ENCODE measurements at regions not wholly inside any gene's neighbourhood (a gene's known extent, or its start where the extent isn't known, plus 50 kb on each side); places are given as distances from the start of the nearest gene placed in this dataset.

DNA sequence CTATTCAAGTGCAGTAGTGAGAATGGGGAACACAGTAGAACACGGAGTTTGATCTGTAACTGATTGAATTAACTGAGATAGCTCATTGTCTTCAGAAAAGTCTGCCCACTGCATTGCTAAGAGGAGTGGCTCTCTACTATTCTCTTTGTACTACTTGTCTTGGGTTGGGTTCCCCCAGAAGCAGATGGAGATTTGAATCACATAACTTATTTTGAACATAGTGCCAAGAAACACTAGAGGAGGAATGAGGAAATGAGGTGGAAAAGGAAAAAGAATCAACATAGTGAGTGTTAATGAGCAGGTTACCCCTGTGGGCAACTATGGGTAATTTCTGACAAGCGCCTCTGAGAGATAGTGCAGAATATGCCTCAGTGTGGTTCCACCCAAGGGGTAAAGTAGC is 362.7 kb downstream of the STIM2 start:
- no peak overlapping the region for H3K9ac ChIP-seq (ENCODE audit: low read depth in 1 of 3, low read length in 3 of 3)
- no peak overlapping the region for H3K27ac ChIP-seq (ENCODE audit: low read depth, low read length)
- no peak overlapping the region for H3K4me3 ChIP-seq (ENCODE audit: low read length in 3 of 3)
- no peaks in the 10 kb centered on the region for H3K4me1 ChIP-seq (ENCODE audit: control insufficient read depth in 3 of 3, insufficient read depth in 3 of 3, low read length in 3 of 3)
- H3K27me3 ChIP-seq (ENCODE audit: control insufficient read depth in 3 of 3, insufficient read depth in 3 of 3, low read length in 3 of 3) = no peaks in the 10 kb centered on the region
- H3K9me3 ChIP-seq (ENCODE audit: control insufficient read depth in 3 of 3, low read length in 3 of 3) = no peaks in the 10 kb centered on the region
- no peaks in the 10 kb centered on the region for H3K36me3 ChIP-seq (ENCODE audit: control insufficient read depth in 3 of 3, insufficient read depth in 3 of 3, low read length in 3 of 3)

DNA sequence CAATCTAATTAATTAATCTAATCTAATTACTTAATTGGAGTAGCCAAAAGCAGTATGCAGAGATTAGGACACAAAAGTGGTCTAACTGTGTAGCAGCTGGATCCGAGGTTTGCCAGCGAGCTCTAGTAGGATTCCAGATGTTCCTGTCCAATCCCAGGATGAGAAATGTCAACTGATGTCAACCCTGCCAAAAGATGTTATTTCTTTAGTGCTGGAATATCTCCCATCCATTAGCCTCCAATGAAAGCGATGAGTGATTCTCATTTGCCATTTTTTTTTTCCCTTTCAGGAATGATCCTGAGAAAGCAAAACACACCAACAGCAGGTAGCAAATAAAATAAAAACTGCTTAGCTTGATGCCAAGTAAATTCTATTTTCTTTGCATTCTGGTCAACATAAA is 372.9 kb downstream of the STIM2 start:
- no peaks in the 10 kb centered on the region for H3K27me3 ChIP-seq (ENCODE audit: control insufficient read depth in 3 of 3, insufficient read depth in 3 of 3, low read length in 3 of 3)
- H3K27ac ChIP-seq (ENCODE audit: low read depth, low read length) = no peak overlapping the region
- no peak overlapping the region for H3K9ac ChIP-seq (ENCODE audit: low read depth in 1 of 3, low read length in 3 of 3)
- H3K36me3 ChIP-seq (ENCODE audit: control insufficient read depth in 3 of 3, insufficient read depth in 3 of 3, low read length in 3 of 3) = no peaks in the 10 kb centered on the region
- H3K4me1 ChIP-seq (ENCODE audit: control insufficient read depth in 3 of 3, insufficient read depth in 3 of 3, low read length in 3 of 3) = no peaks in the 10 kb centered on the region
- no peaks in the 10 kb centered on the region for H3K9me3 ChIP-seq (ENCODE audit: control insufficient read depth in 3 of 3, low read length in 3 of 3)
- no peak overlapping the region for H3K4me3 ChIP-seq (ENCODE audit: low read length in 3 of 3)

DNA sequence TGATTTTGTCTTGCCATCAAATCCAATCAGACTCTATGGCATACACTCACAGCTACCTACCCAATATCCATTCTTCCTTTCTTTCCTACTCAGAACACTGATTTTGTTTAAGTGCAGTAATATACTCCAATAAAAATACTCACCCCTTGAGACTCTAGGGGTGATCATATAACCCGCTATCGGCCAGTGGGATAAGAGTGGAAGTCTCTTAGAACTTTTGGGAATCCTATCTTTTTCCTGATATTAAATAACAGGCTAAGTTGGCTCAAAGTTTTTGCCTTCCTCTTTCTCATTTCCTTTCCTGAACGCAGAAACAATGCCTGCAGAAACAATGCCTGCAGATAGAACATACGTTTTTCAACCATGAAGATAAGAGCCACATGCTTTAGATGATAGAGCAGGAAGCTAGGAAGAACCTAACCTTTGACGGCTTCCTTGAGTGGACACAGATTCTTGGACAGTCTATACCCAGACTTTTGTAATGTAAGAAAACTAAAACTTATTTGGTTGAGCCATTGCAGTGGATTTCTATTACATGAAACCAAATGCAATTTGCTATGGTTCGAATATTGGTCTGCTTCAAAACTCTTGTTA is 373.8 kb downstream of the STIM2 start:
- Histone ChIP-seq H3K4me3 (ENCODE audit: low read length in 3 of 3) (no peak overlapping the region), H3K9ac (ENCODE audit: low read depth in 1 of 3, low read length in 3 of 3) (no peak overlapping the region), H3K9me3 (ENCODE audit: control insufficient read depth in 3 of 3, low read length in 3 of 3) (no peaks in the 10 kb centered on the region), H3K36me3 (ENCODE audit: control insufficient read depth in 3 of 3, insufficient read depth in 3 of 3, low read length in 3 of 3) (no peaks in the 10 kb centered on the region), H3K4me1 (ENCODE audit: control insufficient read depth in 3 of 3, insufficient read depth in 3 of 3, low read length in 3 of 3) (no peaks in the 10 kb centered on the region), H3K27ac (ENCODE audit: low read depth, low read length) (no peak overlapping the region), H3K27me3 (ENCODE audit: control insufficient read depth in 3 of 3, insufficient read depth in 3 of 3, low read length in 3 of 3) (no peaks in the 10 kb centered on the region)

DNA sequence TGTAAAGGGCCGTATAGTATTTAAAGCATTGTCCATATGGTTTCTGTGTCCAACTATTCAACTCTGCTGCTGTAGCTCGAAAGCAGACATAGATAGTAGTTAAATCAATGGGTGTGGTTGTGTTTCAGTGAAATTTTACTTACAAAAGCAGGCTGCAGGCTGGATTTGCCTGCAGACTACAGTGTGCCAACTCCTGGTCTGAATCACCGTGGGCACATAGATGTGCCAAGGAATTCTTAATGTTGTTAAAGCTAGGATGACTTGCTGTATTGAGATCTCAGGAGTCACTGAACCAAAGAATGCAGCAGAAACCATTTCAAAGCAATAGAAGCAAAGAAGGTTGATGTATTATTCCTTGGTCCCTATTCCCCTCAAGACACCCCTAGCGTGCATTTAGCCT is 379.0 kb downstream of the STIM2 start:
- H3K4me1 ChIP-seq (ENCODE audit: control insufficient read depth in 3 of 3, insufficient read depth in 3 of 3, low read length in 3 of 3) = no peaks in the 10 kb centered on the region
- H3K9ac ChIP-seq (ENCODE audit: low read depth in 1 of 3, low read length in 3 of 3) = no peak overlapping the region
- H3K9me3 ChIP-seq (ENCODE audit: control insufficient read depth in 3 of 3, low read length in 3 of 3) = no peaks in the 10 kb centered on the region
- H3K4me3 ChIP-seq (ENCODE audit: low read length in 3 of 3) = no peak overlapping the region
- no peaks in the 10 kb centered on the region for H3K36me3 ChIP-seq (ENCODE audit: control insufficient read depth in 3 of 3, insufficient read depth in 3 of 3, low read length in 3 of 3)
- no peaks in the 10 kb centered on the region for H3K27me3 ChIP-seq (ENCODE audit: control insufficient read depth in 3 of 3, insufficient read depth in 3 of 3, low read length in 3 of 3)
- H3K27ac ChIP-seq (ENCODE audit: low read depth, low read length) = no peak overlapping the region

DNA sequence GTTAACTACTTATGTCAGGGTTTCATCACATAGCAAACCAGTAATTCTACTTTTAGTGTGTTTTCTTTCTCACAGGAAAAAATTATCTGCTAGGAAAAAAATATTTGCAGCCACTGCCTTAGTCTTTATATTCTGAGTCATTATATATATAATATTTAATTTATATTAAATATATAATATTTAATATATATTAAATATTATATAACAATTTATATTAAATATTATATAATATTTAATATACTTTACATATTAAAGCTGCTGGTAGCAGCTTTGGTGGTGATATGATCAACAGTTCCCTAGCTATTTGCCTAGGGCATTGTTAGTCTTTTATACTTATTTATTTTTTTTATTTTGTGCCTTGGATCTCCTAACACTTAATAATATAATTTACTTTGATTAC is 381.6 kb downstream of the STIM2 start:
- Histone ChIP-seq H3K9me3 (ENCODE audit: control insufficient read depth in 3 of 3, low read length in 3 of 3) (no peaks in the 10 kb centered on the region), H3K9ac (ENCODE audit: low read depth in 1 of 3, low read length in 3 of 3) (no peak overlapping the region), H3K27me3 (ENCODE audit: control insufficient read depth in 3 of 3, insufficient read depth in 3 of 3, low read length in 3 of 3) (no peaks in the 10 kb centered on the region), H3K36me3 (ENCODE audit: control insufficient read depth in 3 of 3, insufficient read depth in 3 of 3, low read length in 3 of 3) (no peaks in the 10 kb centered on the region), H3K4me3 (ENCODE audit: low read length in 3 of 3) (no peak overlapping the region), H3K4me1 (ENCODE audit: control insufficient read depth in 3 of 3, insufficient read depth in 3 of 3, low read length in 3 of 3) (no peaks in the 10 kb centered on the region), H3K27ac (ENCODE audit: low read depth, low read length) (no peak overlapping the region)

DNA sequence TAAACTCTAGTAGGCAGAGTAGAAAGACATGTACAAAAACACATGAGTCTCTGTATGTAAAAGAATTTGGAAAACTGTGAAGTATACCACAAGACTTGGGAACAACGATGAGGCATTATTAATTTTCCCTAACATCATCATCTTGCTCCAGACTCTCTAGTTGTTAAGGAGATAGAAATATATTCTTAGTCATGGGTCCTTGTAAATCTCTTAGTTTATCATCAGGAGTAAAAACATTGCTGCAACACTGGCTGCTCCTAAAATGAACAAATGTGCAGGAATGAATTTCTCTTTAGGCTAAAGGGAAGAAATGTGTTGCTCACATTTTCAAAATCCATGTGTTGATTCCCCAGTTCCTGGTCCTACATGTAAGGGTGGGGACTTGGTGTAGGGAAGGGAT is 384.6 kb downstream of the STIM2 start:
- Histone ChIP-seq H3K27me3 (ENCODE audit: control insufficient read depth in 3 of 3, insufficient read depth in 3 of 3, low read length in 3 of 3) (no peaks in the 10 kb centered on the region), H3K36me3 (ENCODE audit: control insufficient read depth in 3 of 3, insufficient read depth in 3 of 3, low read length in 3 of 3) (no peaks in the 10 kb centered on the region), H3K9me3 (ENCODE audit: control insufficient read depth in 3 of 3, low read length in 3 of 3) (no peaks in the 10 kb centered on the region), H3K4me1 (ENCODE audit: control insufficient read depth in 3 of 3, insufficient read depth in 3 of 3, low read length in 3 of 3) (no peaks in the 10 kb centered on the region), H3K9ac (ENCODE audit: low read depth in 1 of 3, low read length in 3 of 3) (no peak overlapping the region), H3K27ac (ENCODE audit: low read depth, low read length) (no peak overlapping the region), H3K4me3 (ENCODE audit: low read length in 3 of 3) (no peak overlapping the region)

DNA sequence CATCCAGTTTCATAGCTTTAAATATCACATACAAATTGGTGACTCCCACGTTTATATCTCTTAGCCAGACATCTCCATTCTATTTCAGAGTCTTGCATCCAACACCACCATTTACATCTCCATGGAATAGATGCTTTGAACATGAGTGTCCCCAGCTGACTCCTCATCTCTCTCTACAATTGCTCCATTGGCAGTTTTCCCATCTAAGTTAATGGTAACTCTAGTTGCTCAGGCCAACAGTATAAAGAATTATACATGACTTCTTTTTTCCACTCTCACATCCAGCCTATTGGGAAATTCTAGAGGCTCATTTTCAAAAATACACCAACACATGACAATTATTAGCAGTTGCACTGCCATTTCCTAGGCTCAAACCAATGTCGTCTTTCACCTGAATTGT is 388.2 kb downstream of the STIM2 start:
- Histone ChIP-seq H3K9ac (ENCODE audit: low read depth in 1 of 3, low read length in 3 of 3) (no peak overlapping the region), H3K4me3 (ENCODE audit: low read length in 3 of 3) (no peak overlapping the region), H3K27ac (ENCODE audit: low read depth, low read length) (no peak overlapping the region), H3K27me3 (ENCODE audit: control insufficient read depth in 3 of 3, insufficient read depth in 3 of 3, low read length in 3 of 3) (no peaks in the 10 kb centered on the region), H3K9me3 (ENCODE audit: control insufficient read depth in 3 of 3, low read length in 3 of 3) (peaks cover 0 to 4% (median 0%) of the 10 kb centered on the region in 3 donors), H3K4me1 (ENCODE audit: control insufficient read depth in 3 of 3, insufficient read depth in 3 of 3, low read length in 3 of 3) (no peaks in the 10 kb centered on the region), H3K36me3 (ENCODE audit: control insufficient read depth in 3 of 3, insufficient read depth in 3 of 3, low read length in 3 of 3) (no peaks in the 10 kb centered on the region)

DNA sequence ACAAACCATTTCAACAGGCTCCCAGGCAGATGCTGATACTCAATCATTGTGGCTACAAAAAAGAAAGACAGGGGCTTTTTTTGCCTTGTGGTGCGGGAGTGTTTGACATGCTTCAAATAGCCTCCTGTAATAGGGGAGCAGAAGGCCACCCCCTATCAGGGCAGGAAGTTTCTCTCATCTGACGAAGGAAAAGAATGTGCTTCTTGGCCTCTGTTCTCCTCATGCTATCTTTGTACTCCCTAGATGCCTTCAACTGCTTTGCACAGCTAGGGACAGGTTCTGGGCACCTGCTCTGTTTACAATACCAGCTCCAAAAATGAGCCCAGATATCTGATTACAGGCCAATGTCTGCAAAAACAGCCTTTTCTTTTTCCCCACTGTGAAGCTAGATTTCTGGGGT is 391.1 kb downstream of the STIM2 start:
- peaks cover 0 to 4% (median 0%) of the 10 kb centered on the region in 3 donors for H3K9me3 ChIP-seq (ENCODE audit: control insufficient read depth in 3 of 3, low read length in 3 of 3)
- no peaks in the 10 kb centered on the region for H3K36me3 ChIP-seq (ENCODE audit: control insufficient read depth in 3 of 3, insufficient read depth in 3 of 3, low read length in 3 of 3)
- no peak overlapping the region for H3K27ac ChIP-seq (ENCODE audit: low read depth, low read length)
- H3K4me3 ChIP-seq (ENCODE audit: low read length in 3 of 3) = no peak overlapping the region
- no peaks in the 10 kb centered on the region for H3K4me1 ChIP-seq (ENCODE audit: control insufficient read depth in 3 of 3, insufficient read depth in 3 of 3, low read length in 3 of 3)
- H3K27me3 ChIP-seq (ENCODE audit: control insufficient read depth in 3 of 3, insufficient read depth in 3 of 3, low read length in 3 of 3) = no peaks in the 10 kb centered on the region
- H3K9ac ChIP-seq (ENCODE audit: low read depth in 1 of 3, low read length in 3 of 3) = no peak overlapping the region

DNA sequence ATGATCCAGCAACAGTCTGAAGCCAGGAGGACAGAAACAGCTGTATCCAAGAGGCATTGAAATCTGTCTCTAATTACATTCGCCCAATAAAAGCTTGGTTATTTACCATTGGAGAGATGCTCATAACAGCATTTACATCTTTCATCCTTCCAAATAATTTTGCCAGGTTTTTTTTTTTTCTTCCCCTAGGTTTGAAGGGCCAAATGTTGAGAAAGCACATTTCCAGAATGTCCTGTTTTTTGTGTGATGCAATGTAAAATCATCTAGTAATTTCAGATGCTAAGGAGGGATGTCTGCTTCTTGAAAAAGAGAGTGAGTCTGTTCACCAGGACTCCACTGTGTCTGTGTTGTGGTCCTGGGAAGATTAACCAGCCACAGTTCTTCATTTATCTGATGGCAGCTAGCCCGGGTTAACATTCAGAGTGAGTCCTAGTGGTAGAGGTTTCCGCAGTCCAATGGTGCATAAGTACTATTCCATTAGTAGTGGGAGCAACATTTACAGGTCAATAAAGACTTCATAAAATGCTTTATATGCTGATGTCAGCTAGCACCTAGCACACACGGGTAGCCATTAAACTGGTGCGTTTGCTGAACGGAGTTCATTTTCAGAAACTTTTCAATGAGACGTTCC is 406.8 kb downstream of the STIM2 start:
- no peak overlapping the region for H3K27ac ChIP-seq (ENCODE audit: low read depth, low read length)
- no peak overlapping the region for H3K9ac ChIP-seq (ENCODE audit: low read depth in 1 of 3, low read length in 3 of 3)
- no peaks in the 10 kb centered on the region for H3K9me3 ChIP-seq (ENCODE audit: control insufficient read depth in 3 of 3, low read length in 3 of 3)

DNA sequence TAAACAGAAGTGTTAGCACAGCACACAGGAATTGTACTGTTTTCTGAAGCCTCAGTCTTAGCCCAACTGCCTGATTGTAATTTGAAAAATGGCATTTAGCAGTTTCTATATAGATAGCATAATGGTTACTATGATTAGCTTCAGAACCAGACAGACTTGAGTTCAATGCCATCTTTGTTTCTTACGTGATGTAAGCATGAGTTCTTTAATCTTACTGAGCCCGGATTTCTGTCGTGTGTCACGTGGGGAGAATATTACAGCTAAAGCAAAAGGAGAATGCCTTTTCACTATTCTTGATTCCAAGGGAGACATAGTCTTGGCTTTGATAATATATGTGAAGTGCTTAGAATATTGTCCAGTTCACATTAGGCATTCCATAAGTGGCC is 407.3 kb downstream of the STIM2 start:
- Histone ChIP-seq H3K9ac (ENCODE audit: low read depth in 1 of 3, low read length in 3 of 3) (no peak overlapping the region), H3K27me3 (ENCODE audit: control insufficient read depth in 3 of 3, insufficient read depth in 3 of 3, low read length in 3 of 3) (no peaks in the 10 kb centered on the region), H3K4me1 (ENCODE audit: control insufficient read depth in 3 of 3, insufficient read depth in 3 of 3, low read length in 3 of 3) (no peaks in the 10 kb centered on the region)

More for the DNA sequence above, 406.8 kb downstream of the STIM2 start:
- no peaks in the 10 kb centered on the region for H3K4me1 ChIP-seq (ENCODE audit: control insufficient read depth in 3 of 3, insufficient read depth in 3 of 3, low read length in 3 of 3)
- H3K27me3 ChIP-seq (ENCODE audit: control insufficient read depth in 3 of 3, insufficient read depth in 3 of 3, low read length in 3 of 3) = no peaks in the 10 kb centered on the region
- no peak overlapping the region for H3K4me3 ChIP-seq (ENCODE audit: low read length in 3 of 3)
- no peaks in the 10 kb centered on the region for H3K36me3 ChIP-seq (ENCODE audit: control insufficient read depth in 3 of 3, insufficient read depth in 3 of 3, low read length in 3 of 3)

More for the DNA sequence above, 407.3 kb downstream of the STIM2 start:
- no peaks in the 10 kb centered on the region for H3K9me3 ChIP-seq (ENCODE audit: control insufficient read depth in 3 of 3, low read length in 3 of 3)
- H3K4me3 ChIP-seq (ENCODE audit: low read length in 3 of 3) = no peak overlapping the region
- no peak overlapping the region for H3K27ac ChIP-seq (ENCODE audit: low read depth, low read length)
- H3K36me3 ChIP-seq (ENCODE audit: control insufficient read depth in 3 of 3, insufficient read depth in 3 of 3, low read length in 3 of 3) = no peaks in the 10 kb centered on the region
